Effector memory CD8-positive, alpha-beta T cell (primary cell): ENCODE measurements at regions not wholly inside any gene's neighbourhood (a gene's known extent, or its start where the extent isn't known, plus 50 kb on each side); places are given as distances from the start of the nearest gene placed in this dataset.
"Not testable (repeated sequence)": the region's sequence is repeated elsewhere in the genome, so short reads cannot be mapped to it uniquely, and the experiment has no call there.

Source experiments
- ATAC-seq: fragments of 150-1000 bp; cut with Tn5 transposase; replicated peaks from 2 replicates; pipeline ENCODE4 v1.10.0; 2021; ENCODE audit warnings: mild to moderate bottlenecking, moderate library complexity
- DNase-seq, 3 experiments: peaks; one replicate each; pipeline ENCODE4 v3.0.0; 2021
- H3K27ac Mint-ChIP-seq, 2 donors: one replicate each; pipeline ENCODE4 v1.8.0; 2022; ENCODE audit warnings: mild to moderate bottlenecking in 2 of 2, mixed read lengths in 2 of 2, moderate library complexity in 2 of 2
- H3K27me3 Mint-ChIP-seq, 2 donors: one replicate each; pipeline ENCODE4 v1.8.0; 2022; ENCODE audit warnings: mixed read lengths in 2 of 2
- H3K36me3 Mint-ChIP-seq: one replicate; pipeline ENCODE4 v1.8.0; 2022; ENCODE audit warnings: mild to moderate bottlenecking, moderate library complexity, mixed read lengths; ENCODE audit not compliant: insufficient read depth
- H3K4me1 Mint-ChIP-seq, 2 donors: one replicate each; pipeline ENCODE4 v1.8.0; 2022; ENCODE audit warnings: low read depth in 2 of 2, mixed read lengths in 2 of 2
- H3K4me3 Mint-ChIP-seq, 2 donors: one replicate each; pipeline ENCODE4 v1.8.0; 2022; ENCODE audit warnings: mild to moderate bottlenecking in 2 of 2, mixed read lengths in 2 of 2, moderate library complexity in 2 of 2
- H3K9me3 Mint-ChIP-seq, 2 donors: one replicate each; pipeline ENCODE4 v1.8.0; 2022; ENCODE audit warnings: mixed read lengths in 2 of 2

- not testable (repeated sequence) for H3K27me3 Mint-ChIP-seq, DNase-seq, H3K36me3 Mint-ChIP-seq, H3K4me3 Mint-ChIP-seq, ATAC-seq, H3K9me3 Mint-ChIP-seq
- Mint-ChIP-seq H3K4me1 (peaks cover 18 to 26% of the 10 kb centered on the region in 2 donors), H3K27ac (peak overlapping the region in 1 of 2 donors; percentile 32)
These were observed 72.8 kb upstream of the SORL1 start for GRCh38 chr11:121379145-121379810.

- H3K4me1 Mint-ChIP-seq = peaks cover 9 to 11% of the 10 kb centered on the region in 2 donors
- ATAC-seq (no peak), DNase-seq (no peak)
- no peak overlapping the region for H3K27ac Mint-ChIP-seq
- H3K27me3 Mint-ChIP-seq = no peaks in the 10 kb centered on the region
- H3K36me3 Mint-ChIP-seq = no peaks in the 10 kb centered on the region
- no peaks in the 10 kb centered on the region for H3K9me3 Mint-ChIP-seq
- H3K4me3 Mint-ChIP-seq = no peak overlapping the region
These were observed 68.4 kb upstream of the SORL1 start for GRCh38 chr11:121383716-121384115.

- H3K27me3 Mint-ChIP-seq = peaks cover 0 to 7% of the 10 kb centered on the region in 2 donors
- DNase-seq = no peak
- H3K9me3 Mint-ChIP-seq = no peaks in the 10 kb centered on the region
- no peak overlapping the region for H3K4me3 Mint-ChIP-seq
- H3K4me1 Mint-ChIP-seq = no peaks in the 10 kb centered on the region
- H3K27ac Mint-ChIP-seq = no peak overlapping the region
- H3K36me3 Mint-ChIP-seq = no peaks in the 10 kb centered on the region
- ATAC-seq = no peak
These were observed 66.4 kb upstream of the SORL1 start for GRCh38 chr11:121385688-121386087.
